HG02840 (cell line): ENCODE measurements at regions not wholly inside any gene's neighbourhood (a gene's known extent, or its start where the extent isn't known, plus 50 kb on each side); places are given as distances from the start of the nearest gene placed in this dataset.

Source experiments
- ATAC-seq: cut with Tn5 transposase; IDR thresholded peaks from one replicate; pipeline ENCODE4 v1.9.1; 2021; ENCODE audit warnings: mild to moderate bottlenecking, moderate library complexity, moderate number of reproducible peaks; ENCODE audit not compliant: unreplicated experiment, low FRiP score

DNA sequence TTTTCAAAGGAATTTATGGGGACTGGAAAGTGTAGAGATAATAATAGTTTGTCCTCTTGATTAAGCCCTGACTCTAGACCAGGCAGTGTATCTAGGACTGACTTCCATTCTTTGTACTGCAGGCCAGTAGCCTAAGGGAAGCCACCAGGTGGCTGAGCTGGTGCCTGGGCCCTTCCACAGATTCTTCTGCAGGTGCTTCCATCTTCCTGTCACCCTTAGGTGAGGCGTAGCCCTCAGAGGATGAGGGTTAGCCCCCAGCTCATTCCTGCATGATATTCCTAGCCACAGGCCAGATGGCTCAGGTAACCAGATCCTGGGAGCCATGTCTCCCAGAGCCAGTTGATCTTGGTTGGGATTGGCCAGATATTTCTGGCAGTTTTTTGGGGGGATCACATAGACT lies 169.0 kb upstream of the IL12A start:
- ATAC-seq = no peak

DNA sequence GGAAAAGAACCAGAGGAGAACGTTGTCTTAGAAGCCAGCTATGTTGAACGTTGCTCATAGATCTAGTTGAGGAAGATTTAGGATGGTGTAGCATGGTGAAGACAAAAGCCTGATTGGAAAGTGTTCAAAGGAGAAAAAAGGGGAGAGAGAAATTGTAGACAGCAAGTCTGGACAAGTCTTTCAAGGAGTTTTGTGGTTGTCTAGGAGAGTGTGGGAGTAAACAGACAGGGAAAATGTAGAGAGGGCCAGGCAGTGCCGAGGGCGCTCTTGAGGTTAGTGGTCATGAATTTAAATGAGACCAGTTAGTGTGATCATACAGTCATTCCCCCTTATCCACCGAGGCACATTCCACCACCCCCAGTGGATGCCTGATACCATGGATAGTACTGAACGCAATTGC lies 167.5 kb upstream of the IL12A start:
- no peak for ATAC-seq

DNA sequence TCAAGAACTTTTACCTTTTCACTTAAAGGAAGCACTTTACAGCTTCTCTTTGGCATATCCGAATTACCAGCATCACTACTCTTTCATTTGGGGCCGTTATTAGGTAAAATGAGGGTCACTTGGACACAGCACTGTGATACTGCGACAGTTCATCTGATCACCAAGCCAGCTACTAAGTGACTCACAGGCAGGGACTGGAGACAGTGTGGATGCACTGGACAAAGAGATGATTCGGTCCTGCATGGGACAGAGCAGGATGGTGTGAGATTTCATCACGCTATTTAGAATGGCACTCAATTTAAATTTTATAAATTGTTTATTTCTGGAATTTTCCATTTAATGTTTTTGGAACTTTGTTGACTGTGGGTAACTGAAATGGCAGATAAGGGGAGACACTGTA lies 166.9 kb upstream of the IL12A start:
- ATAC-seq = no peak

DNA sequence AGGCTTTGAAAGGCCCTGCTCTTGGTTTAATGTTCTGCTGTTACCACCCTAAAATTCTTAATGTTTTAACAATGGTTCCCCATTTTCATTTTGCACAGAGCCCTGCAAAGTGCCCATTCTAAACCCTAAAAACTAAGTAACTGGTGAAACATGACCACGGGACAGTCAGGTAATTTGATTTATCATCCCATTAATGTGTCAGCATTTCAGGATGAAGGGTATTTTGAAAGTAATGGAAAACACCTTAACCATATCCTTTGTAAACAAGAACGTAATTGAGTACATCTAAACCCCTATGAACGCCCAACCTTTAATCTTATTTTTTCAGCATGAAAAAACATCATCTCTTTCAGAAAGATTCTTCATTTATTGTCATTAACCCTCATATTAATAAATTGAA lies 164.9 kb upstream of the IL12A start:
- ATAC-seq = no peak

DNA sequence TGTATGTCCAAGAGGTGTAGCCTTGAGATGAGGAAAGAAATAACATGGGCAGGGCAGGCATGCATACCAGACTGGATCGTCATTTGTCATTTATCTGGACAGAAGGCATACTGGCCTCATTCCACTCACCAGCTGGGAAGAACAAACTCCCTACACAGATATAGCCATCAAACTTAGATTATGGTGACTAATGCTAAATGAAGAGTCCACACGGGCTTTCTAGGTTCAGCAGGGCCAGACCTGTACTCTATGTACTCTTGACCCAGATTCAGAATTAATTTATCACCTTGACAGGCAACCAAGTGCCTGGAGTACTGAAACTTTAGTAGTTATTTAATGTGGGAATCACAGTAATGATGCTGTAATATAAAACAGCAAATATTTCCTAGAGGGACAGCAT lies 164.3 kb upstream of the IL12A start:
- no peak for ATAC-seq

DNA sequence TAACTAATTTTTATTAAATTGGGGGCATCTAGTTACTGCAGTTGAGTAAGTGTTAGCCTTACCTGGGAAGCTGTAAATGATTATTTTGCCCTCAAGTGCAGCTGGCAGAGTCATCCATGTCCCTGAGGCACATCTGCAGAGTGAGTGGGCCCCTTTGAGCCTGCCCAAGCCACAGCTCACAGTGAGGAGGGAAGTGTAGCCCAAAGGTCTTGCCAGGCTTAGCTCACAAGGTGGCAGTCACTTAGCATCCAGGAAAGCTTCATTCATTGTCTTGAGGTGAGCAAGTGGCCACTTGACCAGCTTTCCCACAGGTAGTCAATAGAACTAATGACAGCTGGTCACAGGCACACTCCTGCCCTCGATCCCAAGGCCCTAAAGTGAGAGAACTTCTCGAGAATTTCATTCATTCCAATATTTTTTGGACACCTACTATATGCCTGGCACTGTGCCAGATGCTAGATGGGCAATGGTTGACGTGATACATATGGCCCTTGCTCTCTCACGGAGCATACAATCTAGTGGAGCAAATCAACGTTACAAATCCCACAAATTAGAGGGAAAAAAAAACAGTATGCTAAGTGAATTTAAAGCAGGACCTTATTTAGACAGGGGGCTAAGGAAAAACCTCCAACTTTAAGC lies 163.3 kb upstream of the IL12A start:
- no peak for ATAC-seq

DNA sequence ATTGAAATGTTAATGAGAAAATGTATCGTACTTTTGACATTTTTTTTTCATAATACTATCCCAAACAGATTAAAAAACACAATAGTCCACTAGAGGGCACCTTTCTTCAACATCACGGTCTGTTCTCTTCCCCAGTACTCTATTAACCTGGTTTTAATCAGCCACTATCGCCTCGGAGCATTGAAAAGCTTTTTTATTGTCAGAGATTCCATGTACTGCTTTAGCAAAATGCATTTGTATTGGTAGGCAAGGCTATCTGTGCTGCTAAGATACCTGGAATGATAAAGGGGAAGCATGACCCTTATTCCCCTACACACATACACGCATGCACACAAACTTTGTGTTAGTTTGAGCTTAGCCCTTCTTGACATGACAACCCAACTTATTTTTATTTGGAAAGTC lies 160.1 kb upstream of the IL12A start:
- no peak for ATAC-seq

DNA sequence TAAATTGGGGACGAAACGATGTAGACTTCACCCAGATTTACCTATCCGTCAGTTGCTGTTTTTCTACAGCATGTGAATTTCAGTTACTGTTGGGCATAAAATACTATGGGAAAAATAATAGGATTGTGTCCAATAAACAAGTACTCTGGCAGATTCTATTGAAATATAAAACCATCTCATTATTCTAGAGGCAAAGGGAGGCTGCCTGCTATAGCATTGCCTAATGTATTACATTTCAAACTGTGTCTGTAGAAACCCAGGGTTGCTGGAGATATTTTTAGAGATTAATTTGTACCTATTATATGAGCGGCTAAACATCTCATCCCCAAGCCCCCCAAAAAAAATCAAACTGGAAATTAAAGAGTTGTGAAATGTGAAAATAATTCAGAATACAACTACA lies 159.6 kb upstream of the IL12A start:
- ATAC-seq = no peak

DNA sequence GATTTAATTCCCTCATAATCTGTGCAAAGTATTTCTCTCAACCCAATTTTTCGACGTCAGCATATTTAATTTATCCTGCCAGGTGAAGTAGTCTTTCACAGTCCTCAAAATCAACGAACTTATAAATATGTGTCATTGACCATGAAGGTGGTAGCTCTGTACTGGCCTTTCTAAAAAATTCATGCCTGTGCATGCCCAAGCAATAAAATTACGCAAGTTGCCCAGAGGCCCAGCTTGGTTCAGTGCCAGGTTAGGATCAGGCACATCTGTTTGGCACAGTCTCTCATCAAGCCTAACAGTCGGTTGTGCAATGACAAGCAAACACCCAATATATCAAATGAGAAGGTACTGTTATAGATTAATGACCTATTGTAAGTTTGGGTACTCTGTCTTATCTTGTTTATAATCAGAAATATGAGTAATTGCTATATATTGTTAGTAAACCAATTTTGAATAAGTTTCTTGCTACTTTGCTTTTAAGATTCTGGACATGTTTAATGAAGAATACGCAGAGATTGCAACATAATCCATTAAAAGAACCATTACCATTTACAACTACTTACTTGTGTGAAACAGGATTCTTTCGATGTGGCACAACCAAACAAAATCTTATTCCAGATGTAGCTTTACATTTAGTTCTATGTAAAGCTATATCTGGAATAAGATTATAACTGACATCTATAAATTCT lies 159.0 kb upstream of the IL12A start:
- ATAC-seq = no peak

DNA sequence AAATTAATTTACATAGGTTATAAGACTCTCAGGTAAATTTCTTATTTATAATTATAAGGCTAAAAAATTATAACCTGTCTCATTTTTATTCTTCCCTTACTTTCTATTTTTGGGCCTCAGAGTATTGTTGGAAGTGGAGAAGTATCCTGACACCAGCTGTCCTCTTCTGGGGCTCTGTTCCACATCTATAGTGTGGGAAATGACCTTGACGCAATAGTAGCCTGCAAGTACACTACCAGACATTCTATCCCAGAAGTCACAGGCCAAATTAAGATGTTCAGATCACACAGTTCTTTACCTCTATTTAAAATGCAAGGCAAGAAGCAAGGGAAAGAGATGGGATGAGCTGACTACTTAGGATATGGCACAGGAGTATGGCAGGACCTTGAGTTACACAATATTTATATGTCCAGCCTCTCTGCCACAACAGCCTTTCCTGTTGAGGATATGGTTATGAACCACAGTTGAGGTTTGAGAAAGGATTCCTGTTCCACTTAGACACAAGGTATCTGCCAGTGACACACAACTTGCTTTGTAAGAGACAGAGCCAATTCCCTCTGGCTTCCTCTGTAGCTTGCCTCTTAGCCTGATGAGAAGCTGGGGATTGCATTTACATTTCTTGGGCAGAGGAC lies 158.0 kb upstream of the IL12A start:
- ATAC-seq = no peak

DNA sequence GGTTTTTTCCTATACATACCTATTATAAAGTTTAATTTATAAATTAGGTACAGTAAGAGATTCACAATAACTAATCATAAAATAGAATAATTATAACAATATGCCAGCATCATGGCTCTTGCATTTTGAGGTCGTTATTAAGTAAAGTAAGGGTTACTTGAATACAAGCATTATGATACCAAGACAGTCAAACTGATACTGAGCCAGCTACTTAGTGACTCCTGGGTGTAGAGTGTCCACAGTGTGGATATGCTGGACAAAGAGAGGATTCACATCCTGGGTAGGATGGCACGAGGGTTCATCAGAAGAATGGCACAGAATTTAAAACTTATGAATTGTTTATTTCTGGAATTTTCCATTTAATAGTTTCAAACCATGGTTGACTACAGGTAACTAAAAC lies 157.2 kb upstream of the IL12A start:
- peak; percentile 40 for ATAC-seq

DNA sequence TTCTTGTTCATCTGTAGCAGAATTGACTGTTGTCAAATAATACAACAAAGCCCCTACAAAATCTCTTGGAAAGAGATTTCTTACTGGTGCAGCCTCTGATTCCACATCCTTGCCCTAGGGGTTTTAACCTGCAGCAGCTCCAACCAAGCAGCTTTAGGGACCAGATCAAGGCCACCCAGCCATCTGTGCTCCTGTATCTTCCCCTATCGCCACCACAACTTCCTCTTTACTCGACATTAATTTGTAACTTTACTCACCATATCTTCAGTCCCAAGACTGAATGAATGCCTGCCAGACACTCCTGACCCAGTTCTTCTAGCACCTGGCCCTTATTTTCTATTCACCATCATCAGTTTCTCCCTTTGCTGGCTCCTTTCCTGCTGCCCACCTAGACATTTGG lies 156.6 kb upstream of the IL12A start:
- peak; percentile 95 for ATAC-seq

DNA sequence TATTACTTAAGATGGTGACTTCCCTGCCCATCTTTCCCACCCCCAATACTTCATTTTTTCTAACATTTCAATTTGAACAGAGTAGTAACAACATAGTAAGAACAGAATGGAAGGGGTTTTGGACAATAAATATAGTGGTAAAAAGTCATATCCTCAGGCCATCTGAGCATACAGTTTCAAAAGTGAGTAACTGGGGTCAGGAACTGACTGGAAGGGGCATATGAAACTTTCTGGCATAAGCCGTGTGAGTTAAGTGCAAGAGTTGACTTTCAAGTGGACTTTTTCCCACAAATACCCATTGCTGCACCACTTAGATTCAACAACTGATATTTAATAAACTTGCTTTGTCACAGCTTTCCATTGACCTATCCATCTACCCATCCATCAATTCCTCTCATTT lies 153.5 kb upstream of the IL12A start:
- no peak for ATAC-seq

DNA sequence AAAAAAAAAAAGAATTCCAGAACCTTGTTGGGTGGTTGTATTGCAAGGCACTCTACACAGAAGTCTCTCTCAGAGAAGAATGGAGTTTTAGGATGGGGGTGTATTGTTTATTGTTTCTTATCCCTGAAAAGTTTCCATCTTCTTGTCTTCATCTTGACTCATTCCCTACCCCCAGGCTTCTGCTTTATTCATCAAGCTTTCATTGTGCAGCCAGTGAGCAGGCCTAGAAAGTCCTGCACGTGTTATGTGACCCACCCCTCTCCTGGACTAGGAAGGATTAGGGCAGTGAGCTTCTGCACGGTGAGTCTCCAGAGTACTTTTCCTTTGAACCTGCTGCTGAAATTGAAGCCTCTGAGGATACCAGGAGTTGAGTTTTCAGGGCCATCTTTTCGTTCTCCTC lies 150.9 kb upstream of the IL12A start:
- ATAC-seq = no peak

DNA sequence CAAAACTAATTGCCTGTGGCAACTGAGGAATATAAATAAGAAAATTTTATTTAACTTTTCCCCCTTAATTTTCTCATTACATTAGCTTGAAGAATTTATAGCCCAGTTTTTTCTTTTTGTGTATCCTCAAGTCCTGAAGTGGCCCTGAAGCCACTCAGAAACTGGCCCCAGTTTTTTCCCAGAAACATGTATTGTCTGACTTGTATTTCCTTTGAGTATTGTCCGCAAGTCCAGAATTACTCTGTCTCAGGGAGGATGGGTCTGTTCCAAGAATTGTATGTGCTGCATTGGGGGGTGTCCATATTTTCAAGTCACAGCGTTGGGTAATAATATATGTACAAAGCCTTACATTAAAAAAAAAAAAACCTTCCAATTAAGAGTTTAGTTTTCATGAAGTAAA lies 149.7 kb upstream of the IL12A start:
- no peak for ATAC-seq

DNA sequence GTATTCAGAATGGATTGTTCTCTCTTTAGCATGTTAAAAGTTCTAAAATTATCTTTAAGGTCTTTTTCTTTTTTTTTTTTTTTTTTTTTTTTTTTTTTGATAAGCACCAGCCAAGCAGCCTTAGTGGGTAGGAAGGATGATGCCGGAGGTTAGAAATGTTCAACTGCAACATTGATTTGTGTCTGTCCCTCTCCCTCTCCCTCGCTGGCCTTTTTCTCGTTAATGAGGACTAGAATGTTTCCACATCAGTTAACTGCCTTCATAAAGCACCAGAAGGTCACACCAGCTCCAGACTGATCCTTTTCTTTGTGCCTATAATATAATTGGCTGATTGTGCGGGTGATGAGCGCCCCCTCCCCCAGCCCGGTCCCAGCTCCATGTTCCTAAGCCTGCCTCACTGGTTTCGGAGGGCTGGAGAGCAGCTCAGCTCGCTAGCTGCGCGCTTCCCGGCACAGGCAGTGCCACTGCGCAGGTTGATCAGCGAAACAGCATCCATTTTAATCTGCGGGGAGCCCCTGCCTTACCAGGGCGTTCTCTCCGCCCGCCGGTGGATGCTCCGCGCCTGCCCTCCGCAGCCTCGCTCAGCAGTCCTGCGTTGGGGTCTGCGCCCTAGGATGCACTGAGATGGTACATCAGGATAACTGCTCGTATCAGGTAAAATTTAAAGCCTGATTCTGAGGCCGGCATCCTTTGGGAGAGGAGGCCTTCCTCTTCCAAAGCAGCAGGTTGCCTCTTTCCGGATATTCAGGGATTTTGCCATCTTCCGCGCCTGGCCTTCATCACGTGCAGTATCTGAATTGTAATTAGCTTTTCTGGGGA lies 148.9 kb upstream of the IL12A start, which contains the start of gene SCHIP1:
Gene SCHIP1, plus strand, starts transcription at position 301 of the 819 bp plus-strand sequence.
- no peak for ATAC-seq

DNA sequence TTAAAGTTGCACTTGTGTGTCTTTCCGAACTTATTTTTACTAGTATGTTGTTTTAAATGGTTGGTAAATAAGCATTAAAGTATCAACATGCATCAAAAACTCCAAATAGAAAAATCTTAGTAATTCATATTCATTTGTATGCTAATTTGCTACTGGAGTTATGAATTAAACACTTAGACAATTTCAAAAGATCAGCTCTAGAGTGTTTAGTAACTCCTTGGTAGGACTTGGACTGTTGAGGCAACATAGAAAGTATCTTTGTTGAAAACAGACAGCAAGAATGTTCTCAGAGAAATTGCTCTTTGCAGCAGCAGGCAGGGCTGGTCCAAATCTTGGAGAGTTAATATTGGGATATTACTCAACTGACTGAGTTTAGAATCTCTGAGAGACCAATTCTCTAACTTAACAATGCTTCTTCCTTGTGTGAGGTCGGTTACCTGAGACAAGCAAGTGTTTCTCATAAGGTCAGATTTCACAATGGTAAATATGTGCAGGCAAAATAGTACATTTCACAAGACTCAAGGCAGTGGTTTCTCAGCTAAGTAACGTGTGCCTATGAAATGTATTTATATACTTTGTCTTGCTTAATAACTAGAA lies 147.8 kb upstream of the IL12A start:
- ATAC-seq = no peak

DNA sequence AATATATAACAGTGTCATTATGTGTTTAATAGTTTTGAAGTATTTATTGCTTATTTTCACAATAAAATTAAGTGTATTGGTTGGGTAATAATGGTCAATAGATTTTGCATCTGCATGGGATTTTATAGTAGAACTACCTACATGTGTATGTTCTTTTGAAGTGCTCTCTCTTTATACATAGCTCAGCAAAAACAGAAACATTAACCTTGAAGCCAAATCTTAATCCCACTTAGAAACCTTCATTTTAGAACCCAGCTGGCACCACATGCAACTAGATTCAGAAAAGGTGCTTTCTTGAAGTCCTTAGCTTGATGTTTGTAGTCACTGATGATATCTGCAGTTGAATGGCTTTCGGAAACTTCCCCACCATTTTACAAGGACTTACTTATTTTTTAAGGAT lies 146.9 kb upstream of the IL12A start:
- no peak for ATAC-seq

DNA sequence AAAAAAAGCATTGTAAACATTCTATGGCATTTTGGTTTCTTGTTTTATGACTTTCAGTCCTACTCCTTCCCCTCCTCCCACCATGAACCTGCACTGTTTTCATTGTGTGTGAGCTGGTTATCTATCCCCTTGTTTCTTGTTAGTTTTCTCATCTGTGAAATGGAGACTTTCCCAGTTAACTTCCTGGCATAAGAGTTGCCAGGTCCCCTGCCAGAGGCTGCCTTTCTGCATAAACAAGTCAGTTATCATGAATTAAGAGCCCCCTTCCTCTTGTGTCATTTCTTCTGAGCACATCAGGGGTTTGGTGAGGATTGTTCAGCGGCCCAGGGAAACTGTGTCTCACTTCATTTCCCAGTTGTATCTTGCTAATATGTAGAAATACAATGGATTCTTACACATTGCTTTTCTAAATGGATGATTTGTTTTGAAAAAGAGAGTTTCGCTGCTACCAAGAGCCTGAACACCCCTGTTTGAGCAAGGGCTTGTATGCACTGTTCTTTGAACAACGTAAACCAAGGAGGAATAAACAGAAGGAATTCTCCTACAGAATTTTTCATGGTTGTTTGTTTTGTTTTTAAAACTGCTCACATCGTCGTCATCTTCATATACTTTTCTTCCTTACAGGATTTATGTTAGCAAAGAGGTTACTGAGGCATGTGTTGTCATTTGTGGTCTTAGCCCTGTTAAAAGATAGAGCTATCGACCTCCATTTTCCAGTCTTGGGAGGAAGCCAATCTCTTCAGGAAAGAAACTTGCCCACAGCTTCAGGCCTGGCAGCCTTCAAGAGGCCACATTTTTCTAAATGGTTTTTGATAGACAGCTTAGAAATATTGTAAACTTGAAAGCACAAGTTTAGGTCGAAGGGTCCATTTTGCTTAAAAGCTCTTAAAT lies 144.6 kb upstream of the IL12A start:
- no peak for ATAC-seq

DNA sequence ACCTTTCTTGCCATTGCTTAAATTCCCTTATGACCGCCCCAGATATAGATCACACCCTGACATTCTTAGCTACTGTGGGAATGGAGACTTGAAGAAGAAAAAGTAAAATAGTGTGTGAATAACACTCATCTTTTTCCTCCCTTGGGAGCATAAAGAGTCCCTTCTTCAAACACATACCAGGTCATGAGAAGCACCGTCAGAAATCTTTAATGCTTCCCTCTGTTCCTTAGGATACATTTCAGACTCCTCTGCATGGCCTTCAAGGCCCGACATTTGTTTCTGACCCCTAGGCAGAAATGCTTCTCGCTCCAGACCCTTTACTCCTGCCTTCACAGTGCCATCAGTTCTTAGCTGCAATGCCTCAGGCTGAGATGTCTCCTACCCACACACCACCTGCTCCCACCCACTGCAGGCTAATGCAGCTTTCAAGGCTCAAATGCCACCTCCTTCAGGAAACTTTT lies 143.8 kb upstream of the IL12A start:
- no peak for ATAC-seq
